DOHH2 (cell line): ENCODE measurements at regions not wholly inside any gene's neighbourhood (a gene's known extent, or its start where the extent isn't known, plus 50 kb on each side); places are given as distances from the start of the nearest gene placed in this dataset.

ENCODE experiments used
- H3F3A ChIP-seq: fragments of 200-600 bp; sonication (generic), shearing (Covaris generic); 2 replicates; pipeline ENCODE4 v1.6.0; 2016; ENCODE audit warnings: antibody characterized with exemption, mild to moderate bottlenecking; ENCODE audit not compliant: control insufficient read depth, insufficient read depth
- H3K27ac ChIP-seq: fragments of 200-600 bp; sonication (generic); 2 replicates; pipeline ENCODE4 v1.5.1; 2014; ENCODE audit warnings: low read depth, mild to moderate bottlenecking, low read length, moderate library complexity
- H3K27me3 ChIP-seq: fragments of 200-600 bp; sonication (generic); 2 replicates; pipeline ENCODE4 v1.6.1; 2014; ENCODE audit warnings: mild to moderate bottlenecking, low read length, mixed read lengths; ENCODE audit not compliant: control insufficient read depth
- H3K36me3 ChIP-seq: fragments of 200-600 bp; sonication (generic); 2 replicates; pipeline ENCODE4 v1.6.1; 2014; ENCODE audit warnings: mild to moderate bottlenecking, low read length, moderate library complexity, mixed read lengths; ENCODE audit not compliant: control insufficient read depth
- H3K4me1 ChIP-seq: fragments of 200-600 bp; sonication (generic); 2 replicates; pipeline ENCODE4 v1.6.1; 2014; ENCODE audit warnings: mild to moderate bottlenecking, low read length, mixed read lengths; ENCODE audit not compliant: control insufficient read depth
- H3K4me2 ChIP-seq: fragments of 200-600 bp; sonication (generic); 2 replicates; pipeline ENCODE4 v1.6.0; 2014; ENCODE audit warnings: mild to moderate bottlenecking, low read length, moderate library complexity
- H3K4me3 ChIP-seq: fragments of 200-600 bp; sonication (generic); 2 replicates; pipeline ENCODE4 v1.5.1; 2014; ENCODE audit warnings: mild to moderate bottlenecking, low read length, mixed read lengths
- H3K79me2 ChIP-seq: fragments of 200-600 bp; sonication (generic); 2 replicates; pipeline ENCODE4 v1.6.1; 2014; ENCODE audit warnings: mild to moderate bottlenecking, low read length, mixed read lengths; ENCODE audit not compliant: control insufficient read depth
- H3K9me2 ChIP-seq: fragments of 200-600 bp; sonication (generic); replicated peaks from 2 replicates; pipeline ENCODE4 v1.6.1; 2014; ENCODE audit warnings: mild to moderate bottlenecking, low read length, mixed read lengths; ENCODE audit not compliant: control insufficient read depth
- H3K9me3 ChIP-seq: fragments of 200-600 bp; sonication (generic); 2 replicates; pipeline ENCODE4 v1.6.1; 2014; ENCODE audit warnings: antibody characterized with exemption, low read length, mixed read lengths; ENCODE audit not compliant: control insufficient read depth, insufficient read depth
- H4K20me1 ChIP-seq: fragments of 200-600 bp; sonication (generic); 2 replicates; pipeline ENCODE4 v1.6.0; 2014; ENCODE audit warnings: low read depth, mild to moderate bottlenecking, antibody characterized with exemption, low read length, moderate library complexity; ENCODE audit not compliant: control insufficient read depth, insufficient read depth
- EZH2phosphoT487 ChIP-seq: fragments of 200-600 bp; sonication (generic); IDR thresholded peaks from 2 replicates; pipeline ENCODE4 v1.6.1; 2017; ENCODE audit warnings: borderline replicate concordance, mild to moderate bottlenecking, antibody characterized with exemption, low read length, moderate library complexity, mixed read lengths
- TF ChIP-seq, protein P1 (sequence below): fragments of 200-600 bp; sonication (generic); IDR thresholded peaks from one replicate; pipeline ENCODE4 v1.5.1; 2014; ENCODE audit warnings: antibody characterized with exemption, mild to moderate bottlenecking, low read depth, low read length; ENCODE audit not compliant: poor library complexity, severe bottlenecking

DNA sequence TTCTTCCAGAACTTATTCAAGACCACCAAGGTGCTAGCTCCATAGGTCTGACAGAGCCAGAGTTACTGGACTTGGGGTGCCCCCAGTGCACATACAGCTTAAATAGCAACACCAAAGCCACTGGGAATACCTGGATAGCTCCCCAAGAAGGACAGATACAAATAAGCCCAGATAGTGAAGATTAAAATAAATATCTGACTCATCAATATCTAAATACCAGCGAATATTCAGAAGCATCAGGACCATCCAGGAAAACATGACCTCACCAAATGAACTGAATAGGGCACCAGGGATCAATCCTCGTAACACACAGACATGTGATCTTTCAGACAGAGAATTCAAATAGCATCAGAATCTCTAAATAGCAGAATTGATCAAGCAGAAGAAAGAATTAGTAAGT lies 931.6 kb downstream of the OTOL1 start:
- no peaks in the 10 kb centered on the region for H3K36me3 ChIP-seq
- no peaks in the 10 kb centered on the region for H3K79me2 ChIP-seq
- H3K4me2 ChIP-seq, result no peak overlapping the region
- H3F3A ChIP-seq, result no peaks in the 10 kb centered on the region
- no peaks in the 10 kb centered on the region; the same call in 1 of the 2 replicates for H3K9me3 ChIP-seq
- TF ChIP-seq, protein P1, sequence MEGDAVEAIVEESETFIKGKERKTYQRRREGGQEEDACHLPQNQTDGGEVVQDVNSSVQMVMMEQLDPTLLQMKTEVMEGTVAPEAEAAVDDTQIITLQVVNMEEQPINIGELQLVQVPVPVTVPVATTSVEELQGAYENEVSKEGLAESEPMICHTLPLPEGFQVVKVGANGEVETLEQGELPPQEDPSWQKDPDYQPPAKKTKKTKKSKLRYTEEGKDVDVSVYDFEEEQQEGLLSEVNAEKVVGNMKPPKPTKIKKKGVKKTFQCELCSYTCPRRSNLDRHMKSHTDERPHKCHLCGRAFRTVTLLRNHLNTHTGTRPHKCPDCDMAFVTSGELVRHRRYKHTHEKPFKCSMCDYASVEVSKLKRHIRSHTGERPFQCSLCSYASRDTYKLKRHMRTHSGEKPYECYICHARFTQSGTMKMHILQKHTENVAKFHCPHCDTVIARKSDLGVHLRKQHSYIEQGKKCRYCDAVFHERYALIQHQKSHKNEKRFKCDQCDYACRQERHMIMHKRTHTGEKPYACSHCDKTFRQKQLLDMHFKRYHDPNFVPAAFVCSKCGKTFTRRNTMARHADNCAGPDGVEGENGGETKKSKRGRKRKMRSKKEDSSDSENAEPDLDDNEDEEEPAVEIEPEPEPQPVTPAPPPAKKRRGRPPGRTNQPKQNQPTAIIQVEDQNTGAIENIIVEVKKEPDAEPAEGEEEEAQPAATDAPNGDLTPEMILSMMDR, result no peak
- no peak for TF ChIP-seq EZH2phosphoT487
- H3K4me1 ChIP-seq, result no peaks in the 10 kb centered on the region
- H3K27me3 ChIP-seq, result no peaks in the 10 kb centered on the region
- no peak overlapping the region for H3K27ac ChIP-seq
- H3K4me3 ChIP-seq, result no peak overlapping the region
- H3K9me2 ChIP-seq, result no peaks in the 10 kb centered on the region
- H4K20me1 ChIP-seq, result no peaks in the 10 kb centered on the region

DNA sequence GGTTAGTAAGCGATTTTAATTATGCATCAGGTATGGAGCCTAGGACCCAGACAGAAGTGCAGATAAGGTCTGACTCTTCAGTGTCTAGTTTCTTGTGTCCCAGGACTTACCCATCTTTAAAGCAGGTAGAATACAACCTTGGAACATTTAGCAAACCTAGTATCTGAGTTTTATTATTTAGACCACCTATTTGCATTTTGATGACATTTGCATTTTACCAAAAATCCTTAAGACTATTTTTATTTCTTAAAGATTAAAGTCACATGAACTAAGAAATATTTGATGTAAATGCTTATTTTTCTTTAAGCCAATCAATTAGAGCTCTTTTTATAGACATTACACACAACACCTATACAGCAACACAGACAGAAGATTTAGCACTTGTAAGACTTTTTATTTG lies 939.1 kb downstream of the OTOL1 start:
- H3K4me3 ChIP-seq, result no peak overlapping the region
- TF ChIP-seq, protein P1, result no peak
- TF ChIP-seq EZH2phosphoT487, result no peak
- no peaks in the 10 kb centered on the region for H3F3A ChIP-seq
- no peak overlapping the region for H3K4me2 ChIP-seq
- H3K4me1 ChIP-seq, result no peaks in the 10 kb centered on the region
- H3K27ac ChIP-seq, result no peak overlapping the region
- no peaks in the 10 kb centered on the region for H4K20me1 ChIP-seq
- H3K27me3 ChIP-seq, result no peaks in the 10 kb centered on the region
- H3K9me3 ChIP-seq, result no peaks in the 10 kb centered on the region
- H3K79me2 ChIP-seq, result no peaks in the 10 kb centered on the region
- no peaks in the 10 kb centered on the region for H3K9me2 ChIP-seq
- no peaks in the 10 kb centered on the region for H3K36me3 ChIP-seq

DNA sequence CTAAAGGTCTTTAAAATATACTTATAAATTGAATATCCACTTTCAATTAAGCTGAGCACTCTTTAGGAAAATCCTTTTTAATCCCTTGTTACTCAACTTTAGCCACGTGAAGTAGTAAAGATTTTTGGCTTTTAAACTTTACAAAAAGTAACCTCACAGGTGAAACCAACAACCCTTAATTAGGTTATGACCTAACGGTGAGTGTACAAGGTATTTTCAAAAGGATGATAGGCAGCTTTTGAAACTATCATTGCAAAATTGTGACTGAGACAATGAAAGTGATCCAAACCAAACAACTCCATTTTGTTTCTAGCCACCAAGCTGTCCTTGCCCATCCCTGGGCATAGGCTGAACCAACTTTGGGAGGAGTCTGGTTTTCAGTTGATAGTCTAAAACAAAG lies 940.2 kb downstream of the OTOL1 start:
- no peak for TF ChIP-seq EZH2phosphoT487
- H3K9me2 ChIP-seq, result no peaks in the 10 kb centered on the region
- H3K27me3 ChIP-seq, result no peaks in the 10 kb centered on the region
- no peaks in the 10 kb centered on the region for H3F3A ChIP-seq
- no peaks in the 10 kb centered on the region for H3K4me1 ChIP-seq
- H3K79me2 ChIP-seq, result no peaks in the 10 kb centered on the region
- H4K20me1 ChIP-seq, result no peaks in the 10 kb centered on the region
- H3K36me3 ChIP-seq, result no peaks in the 10 kb centered on the region
- no peak overlapping the region for H3K4me3 ChIP-seq
- no peak overlapping the region for H3K27ac ChIP-seq
- H3K9me3 ChIP-seq, result no peaks in the 10 kb centered on the region
- H3K4me2 ChIP-seq, result no peak overlapping the region

DNA sequence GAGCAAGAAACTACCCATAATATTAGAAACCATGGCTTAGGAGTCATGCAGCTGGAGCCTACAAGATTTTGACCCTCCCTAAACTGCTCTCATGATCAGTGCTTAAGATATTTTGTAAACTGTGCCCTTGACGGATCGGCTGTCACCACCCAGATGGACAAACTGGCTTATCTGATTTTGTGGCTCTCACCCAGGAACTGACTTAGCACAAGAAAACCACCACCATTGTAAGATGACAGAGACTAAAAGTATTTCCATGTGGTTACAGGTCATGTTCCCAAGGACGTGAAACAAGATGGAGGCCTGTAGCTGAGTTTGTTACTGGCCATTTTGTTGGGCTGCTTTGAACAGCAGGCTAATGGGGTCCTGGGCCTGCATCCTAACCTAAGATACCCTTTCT lies 940.9 kb downstream of the OTOL1 start:
- Histone ChIP-seq H3K36me3 (no peaks in the 10 kb centered on the region), H3K27me3 (no peaks in the 10 kb centered on the region), H3K9me2 (no peaks in the 10 kb centered on the region), H3K4me1 (no peaks in the 10 kb centered on the region), H3K4me3 (no peak overlapping the region), H3F3A (no peaks in the 10 kb centered on the region), H3K79me2 (no peaks in the 10 kb centered on the region), H4K20me1 (no peaks in the 10 kb centered on the region), H3K4me2 (no peak overlapping the region), H3K9me3 (no peaks in the 10 kb centered on the region), H3K27ac (no peak overlapping the region)
- no peak for TF ChIP-seq EZH2phosphoT487
- TF ChIP-seq, protein P1, result no peak
